HK-2 (cell line): ENCODE measurements at regions not wholly inside any gene's neighbourhood (a gene's known extent, or its start where the extent isn't known, plus 50 kb on each side); places are given as distances from the start of the nearest gene placed in this dataset.
A peak's percentile ranks its signal among the peaks of the same experiment; 100 is the strongest.
"Not testable (repeated sequence)": the region's sequence is repeated elsewhere in the genome, so short reads cannot be mapped to it uniquely, and the experiment has no call there.

ENCODE experiments used
- DNase-seq: peaks from one replicate; pipeline ENCODE4 v3.0.0-alpha.2; 2018; ENCODE audit not compliant: unreplicated experiment

DNA sequence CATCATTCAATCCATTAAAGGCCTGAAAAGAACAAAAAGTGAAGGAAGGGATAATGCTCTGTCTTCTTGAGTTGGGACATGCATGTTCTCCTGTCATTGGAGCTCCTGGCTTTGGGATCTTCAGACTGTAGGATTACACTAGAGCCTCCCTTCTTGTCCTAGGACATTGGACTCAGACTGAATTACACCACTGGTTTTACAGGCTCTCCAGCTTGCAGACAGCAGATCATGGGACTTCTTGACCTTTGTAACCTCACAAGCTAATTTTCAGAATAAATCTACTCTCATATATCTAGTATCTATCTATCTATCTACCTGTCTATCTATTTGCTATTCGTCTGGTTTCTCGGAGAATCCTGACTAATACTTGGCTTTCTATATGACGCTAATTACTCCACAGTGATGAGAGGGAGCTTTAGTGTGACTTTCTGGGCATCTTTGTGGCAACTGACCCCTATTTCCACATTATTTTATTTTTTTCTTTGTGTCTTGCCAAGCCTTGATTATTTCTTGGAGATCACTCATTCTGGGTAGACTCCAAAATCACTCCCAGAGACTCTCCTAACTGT is 151.9 kb upstream of the ZNF184 start:
- no peak for DNase-seq

DNA sequence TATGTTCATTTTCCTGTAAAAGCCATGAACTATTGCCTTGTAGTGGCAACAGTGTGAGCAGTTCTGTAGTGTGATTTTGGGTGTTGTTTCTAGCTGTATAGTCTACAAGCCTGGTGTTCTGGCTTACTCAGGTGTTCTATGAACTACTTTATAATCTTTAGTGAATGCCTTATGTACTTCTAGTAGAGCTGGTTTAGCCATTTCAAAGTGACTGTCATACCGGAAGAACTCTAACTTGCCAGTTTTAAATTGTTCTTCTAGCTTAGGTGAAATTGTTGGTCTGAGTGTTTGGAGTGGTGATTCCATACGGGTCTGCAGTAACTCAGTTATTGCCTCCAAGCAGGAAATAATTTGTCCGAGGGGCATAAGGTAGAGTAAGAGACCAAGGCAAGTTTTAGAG is 150.2 kb upstream of the ZNF184 start:
- DNase-seq, result no peak

DNA sequence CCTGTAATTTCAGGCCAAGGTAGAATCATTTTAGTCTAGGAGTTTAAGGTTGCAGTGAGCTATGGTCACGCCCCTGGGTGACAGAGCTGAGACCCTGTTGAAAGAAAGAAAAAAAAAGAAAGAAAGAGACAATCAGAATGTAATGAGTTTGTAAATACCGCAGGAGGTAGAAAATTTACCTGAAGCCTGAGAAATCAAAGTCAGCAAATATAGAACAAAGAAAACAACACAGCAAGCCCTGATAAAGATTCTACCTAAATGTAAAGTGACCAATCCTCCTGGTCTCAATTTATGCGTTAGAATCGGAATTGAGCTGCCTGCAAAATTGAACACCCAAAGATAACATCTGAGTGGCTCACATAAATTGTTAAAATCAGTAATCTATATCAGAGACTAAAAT is 146.5 kb upstream of the ZNF184 start:
- no peak for DNase-seq

DNA sequence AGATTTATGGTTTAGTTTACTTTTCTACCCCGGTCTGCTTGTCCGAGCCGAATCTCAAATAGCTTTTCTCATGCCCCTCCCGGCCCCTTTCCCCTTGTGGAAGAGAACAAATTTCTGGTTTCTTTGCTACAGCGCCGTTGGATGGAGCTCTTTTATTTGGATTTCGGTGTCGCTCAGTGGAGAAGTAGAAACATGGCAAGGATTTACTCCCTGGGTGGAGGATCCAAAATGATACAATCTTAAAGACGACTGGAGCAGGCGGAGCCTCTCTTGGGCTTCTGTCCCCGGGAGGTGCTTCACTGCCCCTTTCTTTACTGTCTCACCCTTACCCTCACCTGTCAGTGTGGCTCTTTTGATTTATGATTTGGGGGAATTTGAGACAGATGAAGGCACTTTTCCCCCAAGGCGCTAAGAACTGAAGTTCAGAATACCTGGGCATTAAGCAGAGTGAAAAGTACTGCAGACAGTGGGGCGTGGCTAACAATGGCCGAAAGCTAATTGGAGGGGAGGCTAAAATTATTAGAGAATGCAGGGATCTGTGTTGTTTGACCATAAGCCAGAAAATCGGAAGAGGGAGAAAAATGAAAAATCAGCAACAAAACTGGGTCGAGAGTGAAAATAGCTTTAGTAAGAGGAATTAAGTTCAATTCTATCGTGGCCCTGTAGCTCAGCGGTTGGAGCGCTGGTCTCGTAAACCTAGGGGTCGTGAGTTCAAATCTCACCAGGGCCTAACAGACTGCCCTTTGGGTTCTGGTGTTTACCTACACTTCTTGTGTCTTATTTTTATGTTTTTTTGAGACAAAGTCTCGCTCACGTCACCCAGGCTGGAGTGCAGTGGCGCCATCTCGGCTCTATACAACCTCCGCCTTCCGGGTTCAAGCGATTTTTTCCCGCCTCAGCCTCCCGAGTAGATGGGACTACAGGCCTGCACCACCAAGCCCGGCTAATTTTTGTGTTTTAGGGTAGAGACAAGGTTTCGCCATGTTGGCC is 145.1 kb upstream of the ZNF184 start:
- DNase-seq, result no peak

DNA sequence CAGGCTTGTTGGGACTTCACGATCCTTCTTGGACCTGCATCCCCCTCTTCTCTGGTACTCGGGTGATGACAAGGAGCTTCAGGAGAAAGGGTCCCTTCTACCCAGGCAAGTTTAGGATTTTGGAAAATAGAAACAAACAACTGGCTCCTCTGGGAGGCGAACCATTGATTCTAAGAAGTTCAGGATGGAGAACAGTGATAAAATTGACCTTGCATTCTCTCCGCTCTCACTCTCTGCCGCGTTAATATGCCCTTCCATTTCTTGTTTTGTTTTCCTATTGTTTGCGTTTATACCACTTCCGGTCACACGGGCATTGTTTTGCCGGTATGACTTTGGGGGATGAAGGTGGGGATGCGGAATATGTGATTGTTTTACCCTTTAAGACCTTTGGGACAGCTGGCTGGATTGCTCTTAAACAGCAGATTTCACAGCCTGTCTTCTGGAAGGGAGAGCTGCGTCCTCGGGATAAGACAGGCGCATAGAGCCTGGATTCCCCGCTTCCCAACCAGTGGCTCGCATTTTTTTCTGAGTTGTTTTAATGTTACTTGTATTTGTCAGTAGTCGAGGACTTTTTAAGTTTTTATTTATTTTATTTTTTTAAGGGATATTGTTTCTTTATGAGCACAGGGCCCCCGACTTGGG is 144.3 kb upstream of the ZNF184 start:
- no peak for DNase-seq

DNA sequence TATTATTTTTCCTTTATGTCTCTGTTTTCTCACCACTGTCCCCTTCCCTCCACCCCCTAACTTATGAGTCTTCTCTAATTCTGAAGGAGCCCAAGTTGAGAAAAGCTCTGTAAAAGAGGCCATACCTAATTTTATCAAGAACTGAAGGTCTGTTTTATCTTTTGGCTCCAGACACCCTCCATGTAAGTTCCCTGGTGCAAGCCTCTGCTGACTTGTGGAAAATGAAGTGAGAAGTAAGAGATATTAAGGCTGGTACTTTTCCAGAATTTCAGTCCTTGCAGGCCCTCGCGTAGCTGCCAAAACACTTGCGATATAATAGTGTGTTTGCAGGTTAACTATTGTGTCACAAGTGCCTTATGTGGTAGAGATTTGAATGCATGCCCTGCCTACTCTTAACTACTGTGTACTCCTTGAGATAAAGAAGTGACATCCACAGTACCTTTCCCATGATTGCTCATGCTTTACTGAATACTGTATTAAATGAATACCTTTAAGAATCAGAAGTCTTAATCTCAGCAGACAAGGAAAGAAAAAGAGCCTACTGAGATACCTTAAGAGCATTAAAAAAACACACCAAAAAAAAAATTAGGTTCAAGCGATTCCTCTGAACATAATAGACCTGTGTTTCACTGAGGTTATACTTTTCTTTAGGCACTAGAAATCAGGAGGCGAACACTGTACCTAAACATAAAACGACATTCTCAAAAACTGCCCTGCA is 143.6 kb upstream of the ZNF184 start:
- DNase-seq, result no peak

DNA sequence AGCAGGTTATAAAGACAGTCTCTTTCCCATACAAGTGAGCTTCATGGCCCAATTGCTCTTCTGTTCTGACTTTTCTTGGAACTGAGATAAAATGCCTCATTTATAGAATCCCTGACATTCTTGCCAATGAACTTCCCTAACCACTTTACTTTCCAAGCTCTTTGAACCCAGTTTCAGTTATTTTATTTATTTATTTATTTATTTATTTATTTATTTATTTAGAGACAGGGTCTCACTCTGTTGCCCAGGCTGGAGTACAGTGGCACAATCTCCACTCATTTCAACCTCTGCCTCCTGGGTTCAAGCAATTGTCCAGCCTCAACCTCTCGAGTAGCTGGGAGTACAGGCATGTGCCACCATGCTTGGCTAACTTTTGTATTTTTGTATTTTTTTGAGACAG is 138.5 kb upstream of the ZNF184 start:
- no peak for DNase-seq

DNA sequence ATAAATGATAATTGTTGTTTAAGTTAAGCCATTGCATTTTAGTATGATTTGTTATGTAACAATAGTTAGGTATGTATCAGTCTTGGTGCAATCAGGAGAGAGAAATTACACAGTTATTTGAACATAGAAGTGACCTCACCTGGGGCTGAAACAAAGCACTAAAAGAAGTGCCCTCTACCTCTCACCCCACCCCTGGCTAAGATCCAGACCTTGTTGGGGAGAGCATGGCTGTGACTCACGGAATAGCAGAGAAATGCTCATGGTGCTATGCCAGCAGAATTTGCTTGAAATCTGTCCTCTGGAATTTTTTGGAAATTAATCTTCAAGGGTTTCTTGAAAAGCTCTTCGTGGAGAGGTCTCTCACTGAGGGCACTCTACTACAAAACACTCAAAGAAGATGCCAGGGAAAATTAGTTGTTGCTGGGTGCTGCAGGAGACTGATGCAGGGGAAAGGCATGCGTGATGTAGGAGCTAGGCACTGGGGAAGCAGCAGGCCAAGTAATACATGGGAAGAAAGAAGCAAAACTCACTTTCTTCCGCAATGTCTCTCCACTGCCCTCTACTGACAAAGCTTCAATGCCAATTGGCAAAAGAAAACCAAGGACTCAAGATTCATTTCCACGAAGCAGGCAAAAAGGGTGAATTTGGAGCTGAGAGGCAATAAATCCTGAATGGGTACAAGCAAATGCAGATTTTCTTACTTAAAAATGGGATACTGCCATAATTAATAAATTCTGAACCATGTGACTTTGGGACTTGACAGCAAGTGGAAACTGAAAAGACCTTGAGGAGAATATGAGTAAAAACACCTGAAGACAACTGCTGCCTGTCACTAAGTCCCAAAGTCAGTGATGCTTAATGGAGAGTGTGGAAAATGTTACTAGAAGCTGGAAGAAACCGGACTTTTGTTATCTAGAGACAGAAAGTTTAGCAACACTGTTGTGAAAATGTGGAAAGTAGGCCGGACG is 136.3 kb upstream of the ZNF184 start:
- DNase-seq, result no peak

DNA sequence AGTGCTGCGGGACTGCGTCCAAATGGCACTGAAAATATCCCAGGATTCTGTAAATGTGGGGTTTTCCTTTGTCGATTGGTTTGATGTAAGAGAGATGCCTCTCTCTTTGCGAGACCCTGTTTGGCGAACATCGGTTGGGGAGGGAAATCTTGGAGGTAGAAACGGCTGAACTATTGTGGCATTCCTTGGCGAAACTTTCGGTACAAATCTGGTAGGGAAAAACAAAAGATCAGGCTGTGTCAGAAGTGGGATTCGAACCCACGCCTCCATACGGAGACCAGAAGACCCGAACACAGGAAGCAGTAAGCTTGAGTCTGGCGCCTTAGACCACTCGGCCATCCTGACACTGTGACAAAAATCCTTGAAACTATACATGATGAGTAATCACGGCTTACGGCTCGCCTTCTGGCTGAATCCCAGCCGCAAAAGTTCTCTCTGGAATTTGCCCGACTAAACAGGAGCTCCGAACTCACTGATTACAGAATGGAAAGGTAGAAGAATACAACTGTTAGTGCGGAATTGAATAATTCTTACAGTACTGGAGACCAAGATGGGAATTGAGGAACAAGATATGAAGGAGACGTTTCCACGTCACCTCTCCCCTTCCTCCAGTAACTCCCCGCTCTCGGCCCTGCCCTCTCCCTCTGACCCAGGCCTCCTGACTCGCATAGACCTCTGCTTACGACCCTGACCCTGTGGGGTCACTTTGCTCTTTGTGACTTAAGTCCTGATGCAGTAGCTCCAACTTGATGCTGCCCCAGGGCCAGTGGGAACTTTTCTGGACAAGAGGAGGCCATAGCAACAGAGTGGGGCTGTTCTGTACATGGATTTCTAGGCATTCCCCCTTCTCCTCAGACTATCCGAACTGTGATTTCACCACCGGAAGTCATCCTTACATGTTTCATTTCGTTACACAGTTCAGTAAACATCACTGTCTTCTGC is 132.8 kb upstream of the ZNF184 start:
- peak; percentile 91 for DNase-seq

DNA sequence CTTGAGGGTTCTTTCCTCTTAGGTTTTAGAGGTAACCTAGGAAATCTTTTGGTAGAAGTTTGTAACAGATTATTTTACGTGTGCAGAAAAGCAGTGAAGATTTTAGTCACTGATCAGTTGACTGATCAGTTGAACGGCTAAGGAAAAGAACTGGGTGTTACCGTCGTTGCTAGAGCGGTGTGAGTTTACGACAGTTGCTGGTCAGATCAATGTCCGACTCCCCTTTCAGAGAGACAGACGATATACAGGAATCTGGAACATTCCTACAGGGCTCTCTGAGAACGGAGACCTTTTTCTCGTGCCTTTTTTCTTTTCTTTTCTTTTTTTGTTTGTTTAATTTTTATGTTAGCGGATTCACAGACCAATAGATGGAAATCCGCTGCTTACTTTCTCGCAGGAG is 132.1 kb upstream of the ZNF184 start:
- no peak for DNase-seq

DNA sequence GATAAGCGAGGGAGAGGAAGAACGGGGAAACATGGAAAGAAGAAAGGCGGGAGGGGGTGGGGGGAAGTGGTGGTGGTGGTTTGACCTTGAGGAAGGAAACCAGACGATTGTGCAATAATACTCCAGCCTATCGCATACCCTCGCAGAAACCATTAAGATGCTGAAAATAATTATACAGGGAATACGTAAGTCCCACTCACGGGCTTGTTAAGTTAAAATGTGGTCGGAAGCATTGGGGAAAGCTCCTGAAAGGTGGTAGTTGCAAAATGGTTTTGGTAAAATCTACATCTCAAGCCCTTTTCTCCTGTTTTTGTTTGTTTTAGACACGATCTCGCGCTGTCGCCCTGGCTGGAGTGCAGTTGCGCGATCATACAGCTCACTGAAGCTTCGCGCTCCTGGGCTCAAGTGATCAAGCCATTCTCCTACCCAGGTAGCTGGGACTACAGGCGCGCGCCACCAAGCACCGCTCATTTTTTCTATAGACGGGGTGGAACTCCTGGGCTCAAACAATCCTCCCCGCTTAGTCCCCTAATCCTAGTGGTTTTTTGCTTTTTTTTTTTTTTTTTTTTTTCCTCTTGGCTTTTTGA is 128.9 kb upstream of the ZNF184 start:
- DNase-seq, result no peak

DNA sequence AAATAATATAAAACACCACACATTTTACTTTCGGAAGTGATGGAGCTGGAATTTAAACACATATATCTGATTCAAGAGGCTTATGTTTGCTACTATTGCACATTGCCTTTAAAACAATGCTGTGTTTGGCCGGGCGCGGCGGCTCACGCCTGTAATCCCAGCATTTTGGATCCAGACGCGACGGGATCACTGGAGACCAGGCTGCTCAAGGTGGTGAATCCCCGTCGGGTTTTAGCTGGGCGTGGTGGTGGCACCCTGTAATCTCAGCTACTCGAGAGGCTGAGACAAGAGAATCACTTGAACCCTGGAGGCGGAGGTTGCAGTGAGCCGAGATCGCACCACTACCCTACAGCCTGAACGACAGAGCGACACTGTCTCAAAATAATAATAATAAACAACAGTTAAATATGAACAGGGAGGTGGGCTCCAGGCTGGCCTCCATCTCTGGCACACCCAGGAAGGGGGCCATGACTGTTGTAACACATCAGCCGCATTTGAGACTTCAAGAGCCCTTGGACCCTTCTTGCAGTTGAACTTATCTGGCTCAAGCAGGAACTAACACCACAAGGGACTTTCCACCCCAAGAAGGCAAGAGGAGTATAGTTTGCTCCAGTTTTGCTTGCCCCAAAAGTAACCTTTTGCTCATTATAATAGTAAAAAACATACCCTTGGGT is 127.1 kb upstream of the ZNF184 start:
- DNase-seq, result no peak

DNA sequence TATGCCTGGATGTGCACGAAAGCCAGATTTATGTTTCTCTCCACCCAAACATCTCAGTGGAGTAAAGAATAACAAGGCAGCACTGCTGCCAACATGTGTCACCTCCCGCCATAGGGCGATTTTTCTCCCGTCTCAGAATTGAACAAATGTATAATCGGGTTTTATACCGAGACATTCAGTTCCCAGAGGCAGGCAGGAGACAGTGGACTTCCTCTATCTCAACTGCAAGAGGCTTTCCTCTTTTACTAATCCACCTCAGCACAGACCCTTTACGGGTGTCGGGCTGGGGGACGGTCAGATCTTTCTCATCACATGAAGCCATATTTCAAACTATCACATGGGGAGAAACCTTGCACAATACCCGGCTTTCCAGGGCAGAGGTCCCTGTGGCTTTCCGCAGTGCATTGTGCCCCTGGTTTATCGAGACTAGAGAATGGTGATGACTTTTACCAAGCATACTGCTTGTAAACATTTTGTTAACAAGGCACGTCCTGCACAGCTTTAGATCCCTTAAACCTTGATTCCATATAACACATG is 124.2 kb upstream of the ZNF184 start:
- not testable (repeated sequence) for DNase-seq

DNA sequence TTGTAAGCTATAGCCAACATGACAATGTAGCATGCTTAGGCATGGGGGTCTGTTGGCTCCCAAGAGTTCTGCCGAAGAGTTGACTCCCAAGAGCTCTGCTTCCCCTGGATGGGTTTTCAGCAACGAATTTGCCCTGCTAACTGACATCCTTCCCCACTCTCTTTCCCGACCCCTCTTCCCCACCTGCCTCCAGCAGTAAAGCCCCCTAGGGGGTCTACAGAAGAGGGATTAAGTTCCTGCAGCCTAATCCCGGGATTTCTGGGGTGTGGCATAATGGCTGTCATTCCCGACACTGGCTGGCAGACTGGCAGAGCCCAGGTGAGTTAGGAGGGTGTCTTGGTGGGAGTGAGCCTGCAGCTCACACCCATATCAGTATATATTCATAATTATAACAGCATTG is 121.0 kb upstream of the ZNF184 start:
- no peak for DNase-seq

DNA sequence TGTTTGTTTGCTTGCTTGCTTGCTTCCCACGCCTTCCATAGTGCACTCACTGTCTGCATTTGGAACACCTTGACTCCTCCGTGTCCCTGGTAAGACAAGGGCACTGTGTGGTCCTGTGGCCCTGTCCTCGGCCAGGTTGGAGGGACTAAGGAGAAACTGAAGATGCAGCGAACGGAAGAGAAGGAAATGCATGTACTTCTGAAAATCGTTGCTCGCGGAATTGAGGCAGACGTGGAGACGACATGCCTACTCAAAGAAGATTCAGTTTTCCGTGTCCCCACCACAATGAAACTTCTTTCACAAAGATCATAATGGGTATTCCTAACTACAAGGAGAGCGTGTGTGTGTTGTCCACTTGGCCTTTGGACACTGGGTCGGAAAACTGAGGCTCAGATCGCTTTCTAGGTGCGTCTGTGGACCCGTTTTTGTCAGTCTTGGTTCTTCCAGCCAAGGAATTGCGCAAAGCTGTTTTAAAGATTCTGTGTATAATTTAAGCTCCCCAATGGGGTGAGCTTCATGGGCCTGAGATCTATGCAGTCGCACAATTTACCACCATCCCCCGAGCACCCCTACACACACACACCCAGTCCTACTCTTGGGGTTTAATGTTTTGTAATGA is 120.4 kb upstream of the ZNF184 start:
- DNase-seq, result no peak

DNA sequence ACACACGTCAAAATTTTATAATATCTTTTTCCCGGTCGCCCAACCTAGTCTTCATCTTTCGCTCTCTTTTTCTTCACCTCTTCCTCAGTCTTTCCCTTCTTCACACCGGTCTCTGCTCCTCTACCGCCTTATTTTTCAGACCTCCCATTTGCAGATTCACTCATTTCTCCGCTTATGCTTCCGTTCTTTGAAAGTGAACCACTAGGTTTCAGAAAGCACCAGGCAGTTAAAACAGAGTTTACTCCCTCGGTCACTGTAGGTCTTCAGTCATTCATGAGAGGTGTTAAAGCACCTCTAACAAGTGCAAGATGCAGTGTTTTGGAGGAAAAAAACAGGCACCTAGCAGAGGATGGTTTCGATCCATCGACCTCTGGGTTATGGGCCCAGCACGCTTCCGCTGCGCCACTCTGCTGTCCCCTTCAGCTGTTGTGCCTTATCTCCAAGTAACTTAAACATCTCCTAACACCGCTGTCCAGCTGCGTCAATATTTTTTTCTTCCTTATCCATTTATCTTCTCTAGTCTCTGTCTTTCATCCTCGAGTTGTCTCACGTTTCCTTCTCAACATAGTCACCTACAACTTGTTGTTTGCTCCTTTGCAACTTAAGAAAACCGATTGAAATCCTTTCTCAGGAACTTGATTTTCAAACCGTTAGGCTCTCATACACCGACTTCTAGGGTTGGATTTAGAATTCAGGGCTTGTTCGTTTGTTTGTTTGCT is 119.7 kb upstream of the ZNF184 start:
- DNase-seq, result peak; percentile 74

DNA sequence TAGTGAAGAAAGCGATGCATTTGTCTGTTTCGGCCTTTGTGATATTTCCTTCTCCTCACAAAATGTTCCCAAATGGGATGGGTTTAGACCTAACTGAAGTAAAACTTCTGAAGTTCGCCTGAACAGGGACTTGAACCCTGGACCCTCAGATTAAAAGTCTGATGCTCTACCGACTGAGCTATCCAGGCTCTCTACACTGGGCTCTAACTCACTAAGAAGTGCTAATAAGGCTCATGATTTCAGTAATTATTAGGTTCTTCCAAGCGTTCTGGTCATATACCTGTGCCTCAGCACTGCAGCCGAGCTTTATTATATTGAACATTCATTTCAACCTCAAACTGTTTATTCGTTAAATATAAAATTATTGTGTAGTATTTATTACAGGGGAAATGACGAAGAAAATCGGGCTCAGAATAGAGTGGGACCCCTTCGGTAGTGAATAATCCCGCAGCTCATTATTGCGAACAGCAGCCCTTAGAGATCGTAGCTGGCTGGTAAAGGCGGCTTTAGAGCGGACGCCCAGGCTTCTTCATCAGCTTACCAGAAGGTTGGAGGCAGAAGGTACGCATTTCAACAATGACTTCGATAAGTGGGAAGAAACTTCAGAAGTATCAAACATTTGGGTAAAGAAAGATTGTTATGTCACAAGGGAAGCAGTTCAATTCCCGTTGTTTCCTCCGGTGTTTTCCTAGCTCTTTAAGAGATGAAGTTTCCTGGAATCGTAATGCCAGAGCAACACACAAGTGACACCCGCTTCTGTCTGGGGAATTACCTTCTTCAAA is 119.0 kb upstream of the ZNF184 start:
- DNase-seq, result peak; percentile 51
